GM12874 (cell line): ENCODE measurements at regions not wholly inside any gene's neighbourhood (a gene's known extent, or its start where the extent isn't known, plus 50 kb on each side); places are given as distances from the start of the nearest gene placed in this dataset.

Source experiments
- TF ChIP-seq, protein P1 (sequence below): IDR thresholded peaks from 2 replicates; pipeline ENCODE4 v1.5.1; 2011; ENCODE audit warnings: low read depth, mild to moderate bottlenecking, control low read depth, low read length, moderate library complexity; ENCODE audit not compliant: insufficient read depth

DNA sequence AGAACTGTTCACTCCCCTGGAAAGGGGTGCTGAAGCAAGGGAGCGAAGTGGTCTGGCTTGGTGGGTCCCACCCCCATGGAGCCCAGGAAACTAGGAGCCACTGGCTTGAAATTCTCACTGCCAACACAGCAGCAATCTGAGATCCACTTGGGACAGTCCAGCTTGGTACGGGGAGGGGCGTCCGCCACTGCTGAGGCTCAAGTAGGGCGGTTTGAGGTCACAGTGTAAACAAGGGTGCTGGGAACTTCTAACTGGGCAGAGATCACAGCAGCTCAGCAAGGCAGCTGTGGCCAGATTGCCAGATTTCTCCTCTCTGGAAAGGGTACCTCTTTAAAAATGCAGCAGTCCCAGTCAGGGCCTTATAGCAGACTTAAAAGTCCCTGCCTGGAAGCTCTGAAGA lies 53.9 kb upstream of the GALNTL6 start:
- TF ChIP-seq, protein P1, sequence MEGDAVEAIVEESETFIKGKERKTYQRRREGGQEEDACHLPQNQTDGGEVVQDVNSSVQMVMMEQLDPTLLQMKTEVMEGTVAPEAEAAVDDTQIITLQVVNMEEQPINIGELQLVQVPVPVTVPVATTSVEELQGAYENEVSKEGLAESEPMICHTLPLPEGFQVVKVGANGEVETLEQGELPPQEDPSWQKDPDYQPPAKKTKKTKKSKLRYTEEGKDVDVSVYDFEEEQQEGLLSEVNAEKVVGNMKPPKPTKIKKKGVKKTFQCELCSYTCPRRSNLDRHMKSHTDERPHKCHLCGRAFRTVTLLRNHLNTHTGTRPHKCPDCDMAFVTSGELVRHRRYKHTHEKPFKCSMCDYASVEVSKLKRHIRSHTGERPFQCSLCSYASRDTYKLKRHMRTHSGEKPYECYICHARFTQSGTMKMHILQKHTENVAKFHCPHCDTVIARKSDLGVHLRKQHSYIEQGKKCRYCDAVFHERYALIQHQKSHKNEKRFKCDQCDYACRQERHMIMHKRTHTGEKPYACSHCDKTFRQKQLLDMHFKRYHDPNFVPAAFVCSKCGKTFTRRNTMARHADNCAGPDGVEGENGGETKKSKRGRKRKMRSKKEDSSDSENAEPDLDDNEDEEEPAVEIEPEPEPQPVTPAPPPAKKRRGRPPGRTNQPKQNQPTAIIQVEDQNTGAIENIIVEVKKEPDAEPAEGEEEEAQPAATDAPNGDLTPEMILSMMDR: no peak

DNA sequence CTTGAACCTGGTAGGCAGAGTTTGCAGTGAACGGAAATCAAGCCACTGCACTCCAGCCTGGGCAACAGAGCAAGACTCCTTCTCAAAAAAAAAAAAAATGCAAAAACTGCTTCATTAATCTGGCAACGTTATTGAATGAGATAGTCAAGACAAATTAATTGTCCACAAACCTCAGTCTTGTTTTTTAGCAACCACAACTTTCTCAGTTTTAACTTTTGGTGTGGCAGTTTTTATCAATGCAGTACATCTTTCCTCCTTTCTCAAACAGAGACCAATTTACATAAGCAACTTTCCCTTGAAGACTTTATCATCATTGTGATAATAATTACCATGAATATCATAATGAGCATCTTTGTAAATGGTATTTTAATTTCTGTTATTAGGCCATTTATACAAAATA lies 61.7 kb upstream of the GALNTL6 start:
- TF ChIP-seq, protein P1: no peak

DNA sequence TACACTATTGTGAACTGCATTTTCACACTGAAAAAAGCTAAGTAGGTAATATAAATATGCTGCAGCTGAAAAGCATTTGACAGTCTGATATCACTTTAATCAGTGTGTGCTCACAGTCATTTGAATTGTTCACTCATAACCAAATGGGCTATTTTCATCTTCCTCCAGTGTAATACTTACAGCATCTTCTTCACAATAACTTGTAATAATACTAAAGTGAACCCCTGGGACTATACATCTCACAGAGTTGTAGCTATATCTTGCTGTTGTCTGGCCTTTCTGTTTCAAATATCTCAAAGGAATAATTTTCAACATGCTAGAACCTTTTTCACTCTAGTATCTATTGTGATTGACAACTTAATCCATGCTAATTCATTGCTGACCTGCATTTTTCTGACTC lies 66.8 kb upstream of the GALNTL6 start:
- TF ChIP-seq, protein P1: no peak

DNA sequence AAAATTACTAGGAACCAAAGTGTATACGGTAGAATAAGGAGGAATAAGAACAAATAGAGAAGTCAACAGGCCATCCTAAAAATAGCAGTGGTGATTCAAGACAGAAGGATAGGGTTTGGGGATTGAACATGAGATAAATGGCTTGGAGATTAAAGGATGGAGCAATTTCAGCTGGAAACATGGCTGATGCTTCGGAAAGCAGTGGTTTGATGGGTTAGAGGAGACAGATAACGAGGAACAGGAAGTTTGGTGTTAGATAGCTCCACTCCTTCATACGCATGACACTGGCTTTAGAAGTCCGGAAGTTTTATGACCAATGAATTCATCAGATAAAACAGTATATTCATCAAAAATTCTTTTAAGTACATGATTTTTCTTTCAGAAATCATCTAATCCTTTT lies 70.8 kb upstream of the GALNTL6 start:
- TF ChIP-seq, protein P1: no peak

DNA sequence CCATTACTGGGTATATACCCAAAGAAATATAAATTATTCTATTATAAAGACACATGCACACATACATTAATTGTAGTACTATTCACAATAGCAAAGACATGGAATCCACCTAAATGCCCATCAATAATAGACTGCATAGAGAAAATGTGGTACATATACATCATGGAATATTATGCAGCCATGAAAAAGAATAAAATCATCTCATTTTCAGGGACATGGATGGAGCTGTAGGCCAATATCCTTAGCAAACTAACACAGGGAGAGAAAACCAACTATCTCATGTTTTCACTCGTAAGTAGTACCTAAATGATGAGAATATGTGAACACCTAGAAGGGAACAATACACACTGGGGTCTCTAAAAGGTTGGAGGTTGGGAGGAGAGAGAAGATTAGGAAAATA lies 86.0 kb upstream of the GALNTL6 start:
- TF ChIP-seq, protein P1: no peak

DNA sequence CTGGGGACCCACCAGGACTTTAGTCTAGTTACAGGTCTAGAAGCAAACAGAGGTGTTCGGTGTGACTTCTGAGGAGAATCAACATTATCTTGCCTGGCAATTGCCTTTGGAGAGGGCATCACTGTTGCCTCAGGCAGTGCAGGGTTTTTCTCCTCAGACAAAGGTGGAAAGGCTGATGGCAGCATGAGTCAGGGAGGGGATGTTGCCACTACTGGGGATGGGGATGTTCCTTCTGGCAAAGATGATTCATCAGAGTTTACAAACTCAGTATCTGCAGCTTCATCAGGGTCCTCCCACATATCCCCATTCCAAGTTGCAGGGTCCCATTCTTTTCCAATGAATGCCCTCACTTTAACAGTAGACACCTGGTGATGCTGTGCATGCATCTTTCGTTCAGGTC lies 91.3 kb upstream of the GALNTL6 start:
- TF ChIP-seq, protein P1: no peak

DNA sequence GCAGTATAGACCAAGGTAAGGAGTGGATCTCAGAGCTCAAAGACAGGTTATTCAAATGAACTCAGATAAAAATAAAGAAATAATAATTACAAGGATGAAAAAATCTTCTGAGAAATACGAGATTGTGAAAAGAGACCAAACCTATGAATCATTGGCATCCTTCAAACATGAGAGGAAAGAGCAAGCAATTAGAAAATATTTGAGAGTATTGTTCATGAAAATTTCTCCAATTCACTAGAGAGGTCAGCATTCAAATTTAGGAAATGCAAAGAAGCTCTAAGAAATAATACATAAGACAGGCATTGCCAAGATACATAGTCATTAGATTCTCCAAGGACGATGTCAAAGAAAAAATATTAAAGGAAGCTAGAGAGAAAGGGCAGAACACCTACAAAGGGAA lies 93.5 kb upstream of the GALNTL6 start:
- TF ChIP-seq, protein P1: no peak

DNA sequence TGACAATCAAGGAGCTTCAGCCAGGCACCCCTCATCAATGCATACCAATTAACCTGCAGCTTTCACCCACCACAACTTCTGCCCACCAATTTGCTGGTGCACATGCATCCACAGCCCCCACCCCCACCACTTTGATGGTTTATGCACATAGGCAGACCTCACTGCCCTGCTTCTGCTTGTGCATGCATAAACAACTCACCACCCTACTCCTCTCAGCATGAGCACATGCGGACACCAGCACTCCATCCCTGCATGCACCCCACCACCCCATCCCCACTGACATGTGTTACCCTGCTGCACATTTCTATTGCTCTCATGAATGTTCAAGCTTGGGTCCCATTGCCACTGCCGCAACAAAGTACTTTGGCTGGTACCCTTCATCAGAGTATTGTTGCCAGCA lies 94.5 kb upstream of the GALNTL6 start:
- TF ChIP-seq, protein P1: no peak
